ENCODE measurements at regions not wholly inside any gene's neighbourhood (a gene's known extent, or its start where the extent isn't known, plus 50 kb on each side); places are given as distances from the start of the nearest gene placed in this dataset.

DNA sequence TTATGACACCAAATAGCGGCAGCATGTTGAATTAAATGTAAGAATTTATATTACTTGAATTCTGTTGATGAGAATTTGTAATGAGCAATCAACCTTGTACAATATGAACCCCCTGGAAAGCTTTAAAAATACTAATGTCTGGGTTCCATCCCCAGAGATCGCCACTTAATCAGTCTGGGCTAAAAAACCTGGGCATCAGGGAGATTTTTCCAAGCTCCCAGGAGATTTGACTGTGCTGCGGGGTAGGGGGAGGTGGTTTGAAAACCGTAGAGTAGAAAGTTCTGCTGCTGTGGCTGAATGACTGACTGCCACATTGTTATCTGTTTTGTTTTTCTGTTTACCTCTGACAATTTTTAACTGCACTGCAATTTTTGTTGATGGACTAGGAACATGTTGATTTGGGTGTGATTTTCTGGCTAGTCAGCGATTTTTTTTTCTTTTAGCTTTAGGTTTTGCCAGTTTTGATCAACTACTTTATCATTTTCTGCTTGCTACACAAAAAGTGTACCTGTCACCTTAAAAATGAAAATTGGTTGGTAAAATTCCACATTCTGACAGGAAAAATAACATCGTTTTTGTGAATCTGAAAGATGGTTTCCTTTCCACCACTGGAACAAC, 79.3 kb downstream of the PCTP start:
- Histone ChIP-seq H3K27ac (ENCODE audit: low read length) (no peak overlapping the region), H3K4me3 (ENCODE audit: low read length) (no peak overlapping the region), H3K4me1 (ENCODE audit: insufficient read depth, low read length) (no peaks in the 10 kb centered on the region), H3K9me3 (ENCODE audit: insufficient read depth, low read depth, low read length) (no peaks in the 10 kb centered on the region), H3K27me3 (ENCODE audit: insufficient read depth, low read length) (no peaks in the 10 kb centered on the region), H3K36me3 (ENCODE audit: insufficient read depth, low read depth, low read length) (no peaks in the 10 kb centered on the region), H3K9ac (ENCODE audit: low read depth, low read length) (no peak overlapping the region)

- Histone ChIP-seq H3K27ac (ENCODE audit: low read length) (no peak overlapping the region), H3K36me3 (ENCODE audit: insufficient read depth, low read depth, low read length) (no peaks in the 10 kb centered on the region), H3K4me1 (ENCODE audit: insufficient read depth, low read length) (no peaks in the 10 kb centered on the region), H3K9me3 (ENCODE audit: insufficient read depth, low read depth, low read length) (no peaks in the 10 kb centered on the region), H3K9ac (ENCODE audit: low read depth, low read length) (no peak overlapping the region), H3K4me3 (ENCODE audit: low read length) (no peak overlapping the region), H3K27me3 (ENCODE audit: insufficient read depth, low read length) (no peaks in the 10 kb centered on the region)
These were observed 80.0 kb downstream of the PCTP start for GRCh38 chr17:55830699-55831471.

DNA sequence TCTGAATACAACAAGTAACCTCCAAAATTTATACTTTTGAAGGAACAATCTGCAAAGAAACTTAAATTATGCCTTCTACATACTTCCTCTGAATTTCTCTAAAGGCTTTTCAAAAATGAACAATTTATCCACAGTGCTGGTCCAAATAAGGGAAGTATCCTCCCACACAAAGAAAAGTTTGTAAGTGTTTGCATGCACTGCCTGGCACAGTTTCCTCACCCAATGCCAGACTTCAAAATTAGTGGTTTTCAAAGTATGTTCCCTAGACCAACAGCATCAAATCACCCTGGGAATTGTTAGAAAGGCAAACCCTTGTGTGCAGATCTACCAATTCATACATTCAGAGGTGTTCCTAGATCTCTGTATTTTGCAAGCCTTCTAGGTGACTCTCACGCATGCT, 82.5 kb downstream of the PCTP start:
- Histone ChIP-seq H3K4me1 (ENCODE audit: insufficient read depth, low read length) (no peaks in the 10 kb centered on the region), H3K27ac (ENCODE audit: low read length) (no peak overlapping the region), H3K9ac (ENCODE audit: low read depth, low read length) (no peak overlapping the region), H3K4me3 (ENCODE audit: low read length) (no peak overlapping the region), H3K27me3 (ENCODE audit: insufficient read depth, low read length) (no peaks in the 10 kb centered on the region), H3K9me3 (ENCODE audit: insufficient read depth, low read depth, low read length) (no peaks in the 10 kb centered on the region), H3K36me3 (ENCODE audit: insufficient read depth, low read depth, low read length) (no peaks in the 10 kb centered on the region)

DNA sequence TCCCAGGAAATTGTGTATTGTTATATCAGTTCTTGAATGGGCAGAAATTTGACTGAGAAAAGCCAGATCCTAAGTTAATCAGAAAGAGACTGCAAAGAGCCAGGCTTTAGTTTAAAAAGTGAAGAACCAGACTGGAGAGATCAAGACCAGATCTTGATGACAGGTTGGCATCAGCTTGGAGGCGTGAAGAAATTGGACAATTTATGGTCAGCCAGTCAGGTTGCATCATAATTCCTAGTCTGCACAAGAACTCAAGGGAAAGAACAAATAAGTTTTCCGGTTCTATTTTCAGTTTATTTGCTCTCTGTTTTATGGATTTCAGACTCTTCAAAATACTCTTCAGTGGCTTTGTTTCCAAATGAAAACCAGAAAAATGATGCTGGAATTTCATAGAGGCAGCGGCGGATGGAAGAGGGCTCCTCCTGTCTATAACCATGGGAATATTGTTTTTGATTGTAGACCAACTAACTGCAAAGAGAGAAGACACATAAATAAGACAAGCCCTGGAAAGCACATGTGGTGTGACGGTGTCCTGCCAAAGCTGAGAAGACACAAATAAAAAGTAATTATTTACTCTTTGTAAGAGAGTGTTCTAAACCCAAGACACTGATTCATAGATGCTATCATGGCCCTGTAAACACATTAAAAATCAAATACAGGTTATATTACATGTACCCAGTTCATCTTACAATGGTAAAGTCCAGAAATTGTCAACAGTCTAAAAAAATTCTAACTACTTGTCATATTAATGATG, 91.7 kb downstream of the PCTP start:
- Histone ChIP-seq H3K4me1 (ENCODE audit: insufficient read depth, low read length) (peaks cover 2% of the 10 kb centered on the region; the same call in 1 of the 2 replicates), H3K9ac (ENCODE audit: low read depth, low read length) (no peak overlapping the region), H3K27me3 (ENCODE audit: insufficient read depth, low read length) (no peaks in the 10 kb centered on the region; the same call in none of the 2 replicates), H3K36me3 (ENCODE audit: insufficient read depth, low read depth, low read length) (no peaks in the 10 kb centered on the region), H3K27ac (ENCODE audit: low read length) (no peak overlapping the region), H3K4me3 (ENCODE audit: low read length) (no peak overlapping the region), H3K9me3 (ENCODE audit: insufficient read depth, low read depth, low read length) (no peaks in the 10 kb centered on the region)

DNA sequence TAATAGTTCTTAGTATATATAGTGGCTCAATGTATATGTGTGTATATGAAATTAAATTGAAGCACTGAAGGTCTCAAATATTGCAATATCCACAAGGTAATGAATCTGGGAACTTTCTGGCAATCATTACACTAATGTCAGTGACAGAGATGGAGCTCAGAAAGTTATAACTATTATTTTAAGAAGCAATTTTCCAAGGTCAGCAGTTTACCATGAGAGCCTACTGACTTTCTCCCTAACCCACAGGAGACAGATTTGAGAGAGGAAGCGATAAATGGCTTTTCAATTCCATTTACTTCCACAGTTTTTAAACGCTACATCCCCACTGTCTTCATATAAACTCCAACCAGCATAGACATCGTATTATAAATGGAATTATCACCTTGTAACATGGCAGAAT, 92.9 kb downstream of the PCTP start:
- Histone ChIP-seq H3K9ac (ENCODE audit: low read depth, low read length) (no peak overlapping the region), H3K4me1 (ENCODE audit: insufficient read depth, low read length) (peaks cover 2% of the 10 kb centered on the region; the same call in 1 of the 2 replicates), H3K27ac (ENCODE audit: low read length) (no peak overlapping the region), H3K27me3 (ENCODE audit: insufficient read depth, low read length) (no peaks in the 10 kb centered on the region; the same call in none of the 2 replicates), H3K9me3 (ENCODE audit: insufficient read depth, low read depth, low read length) (no peaks in the 10 kb centered on the region), H3K4me3 (ENCODE audit: low read length) (no peak overlapping the region), H3K36me3 (ENCODE audit: insufficient read depth, low read depth, low read length) (no peaks in the 10 kb centered on the region)

DNA sequence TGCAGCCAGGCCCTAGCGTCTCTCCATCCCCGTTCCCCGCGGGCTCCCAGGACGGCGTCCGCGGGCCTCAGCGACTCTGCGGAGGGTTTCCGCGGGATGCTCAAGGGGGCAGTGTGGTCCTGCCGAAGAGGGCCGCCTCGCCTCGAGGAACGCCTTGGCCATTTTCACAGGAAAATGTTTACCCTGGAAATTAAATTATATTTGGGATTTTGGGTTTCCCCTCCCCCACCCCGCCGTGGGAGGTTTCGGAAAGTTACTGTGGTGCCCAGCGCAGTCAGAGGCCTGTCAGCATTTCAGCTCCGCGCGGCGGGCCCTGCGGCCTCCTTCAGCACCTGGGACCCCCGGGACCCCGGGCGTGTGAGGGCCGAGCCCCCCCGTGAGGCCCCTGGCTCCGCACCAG, 94.5 kb downstream of the PCTP start:
- Histone ChIP-seq H3K27ac (ENCODE audit: low read length) (no peak overlapping the region), H3K27me3 (ENCODE audit: insufficient read depth, low read length) (no peaks in the 10 kb centered on the region; the same call in none of the 2 replicates), H3K4me3 (ENCODE audit: low read length) (peak overlapping the region; percentile 68), H3K9me3 (ENCODE audit: insufficient read depth, low read depth, low read length) (no peaks in the 10 kb centered on the region), H3K36me3 (ENCODE audit: insufficient read depth, low read depth, low read length) (no peaks in the 10 kb centered on the region), H3K4me1 (ENCODE audit: insufficient read depth, low read length) (peaks cover 2% of the 10 kb centered on the region; the same call in 1 of the 2 replicates), H3K9ac (ENCODE audit: low read depth, low read length) (peak overlapping the region; percentile 52; the same call in 1 of the 2 replicates)

GRCh38 chr17:55846745-55847144, 95.9 kb downstream of the PCTP start:
- no peaks in the 10 kb centered on the region for H3K9me3 ChIP-seq (ENCODE audit: insufficient read depth, low read depth, low read length)
- no peak overlapping the region for H3K27ac ChIP-seq (ENCODE audit: low read length)
- no peak overlapping the region for H3K9ac ChIP-seq (ENCODE audit: low read depth, low read length)
- peaks cover 2% of the 10 kb centered on the region; the same call in 1 of the 2 replicates for H3K4me1 ChIP-seq (ENCODE audit: insufficient read depth, low read length)
- H3K4me3 ChIP-seq (ENCODE audit: low read length) = no peak overlapping the region
- no peaks in the 10 kb centered on the region; the same call in none of the 2 replicates for H3K27me3 ChIP-seq (ENCODE audit: insufficient read depth, low read length)
- H3K36me3 ChIP-seq (ENCODE audit: insufficient read depth, low read depth, low read length) = no peaks in the 10 kb centered on the region

DNA sequence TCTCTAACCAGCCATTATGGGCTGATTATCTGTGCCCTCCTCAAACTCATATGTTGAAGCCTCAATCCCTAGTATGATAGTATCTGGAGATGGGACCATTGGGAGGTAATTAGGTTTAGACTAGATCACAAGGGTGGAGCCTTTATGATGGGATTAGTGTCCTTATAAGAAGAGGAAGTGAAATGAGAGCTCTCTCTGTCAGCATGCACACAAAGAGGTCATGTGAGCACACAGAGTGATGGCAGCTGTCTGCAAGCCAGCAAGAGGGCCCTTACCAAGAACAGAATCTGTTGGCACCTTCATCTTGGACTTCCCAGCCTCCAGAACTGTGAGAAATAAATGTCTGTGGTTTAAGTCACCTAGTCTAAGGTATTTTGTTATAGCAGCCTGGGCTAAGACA, 101.9 kb downstream of the PCTP start:
- no peaks in the 10 kb centered on the region for H3K27me3 ChIP-seq (ENCODE audit: insufficient read depth, low read length)
- H3K36me3 ChIP-seq (ENCODE audit: insufficient read depth, low read depth, low read length) = no peaks in the 10 kb centered on the region
- H3K4me1 ChIP-seq (ENCODE audit: insufficient read depth, low read length) = no peaks in the 10 kb centered on the region
- H3K27ac ChIP-seq (ENCODE audit: low read length) = no peak overlapping the region
- H3K9me3 ChIP-seq (ENCODE audit: insufficient read depth, low read depth, low read length) = no peaks in the 10 kb centered on the region
- H3K4me3 ChIP-seq (ENCODE audit: low read length) = no peak overlapping the region
- H3K9ac ChIP-seq (ENCODE audit: low read depth, low read length) = no peak overlapping the region

GRCh38 chr17:55859301-55859795, 108.5 kb downstream of the PCTP start:
- H3K9ac ChIP-seq (ENCODE audit: low read depth, low read length) = no peak overlapping the region

GRCh38 chr17:55865072-55865762, 114.4 kb downstream of the PCTP start:
- Histone ChIP-seq H3K9ac (ENCODE audit: low read depth, low read length) (no peak overlapping the region), H3K27ac (ENCODE audit: low read length) (no peak overlapping the region), H3K27me3 (ENCODE audit: insufficient read depth, low read length) (no peaks in the 10 kb centered on the region), H3K36me3 (ENCODE audit: insufficient read depth, low read depth, low read length) (no peaks in the 10 kb centered on the region), H3K9me3 (ENCODE audit: insufficient read depth, low read depth, low read length) (peaks cover 20% of the 10 kb centered on the region), H3K4me1 (ENCODE audit: insufficient read depth, low read length) (0 out of 2 replicates have a peak, but pooled peaks cover 4% of the 10 kb centered on the region), H3K4me3 (ENCODE audit: low read length) (no peak overlapping the region)

More at GRCh38 chr17:55859301-55859795, 108.5 kb downstream of the PCTP start:
- Histone ChIP-seq H3K4me1 (ENCODE audit: insufficient read depth, low read length) (no peaks in the 10 kb centered on the region), H3K4me3 (ENCODE audit: low read length) (no peak overlapping the region), H3K27ac (ENCODE audit: low read length) (no peak overlapping the region), H3K36me3 (ENCODE audit: insufficient read depth, low read depth, low read length) (no peaks in the 10 kb centered on the region), H3K9me3 (ENCODE audit: insufficient read depth, low read depth, low read length) (no peaks in the 10 kb centered on the region), H3K27me3 (ENCODE audit: insufficient read depth, low read length) (no peaks in the 10 kb centered on the region)

DNA sequence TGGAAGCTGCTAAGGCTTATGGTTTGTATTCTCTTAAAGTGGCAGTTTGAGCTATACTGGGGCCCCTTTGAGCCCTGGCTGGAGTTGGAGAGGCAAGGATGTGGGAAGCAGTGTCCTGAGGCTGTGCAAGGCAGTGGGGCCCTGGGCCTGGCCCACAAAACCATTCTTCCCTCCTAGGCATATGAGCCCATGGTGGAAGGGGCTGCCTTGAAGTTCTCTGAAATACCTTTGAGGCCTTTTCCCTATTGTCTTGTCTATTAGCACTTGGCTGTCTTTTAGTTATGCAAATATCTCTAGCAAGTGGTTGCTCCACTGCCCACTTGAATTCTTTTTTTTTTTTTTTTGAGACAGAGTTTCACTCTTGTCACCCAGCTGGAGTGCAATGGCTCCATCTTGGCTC, 119.2 kb downstream of the PCTP start:
- no peaks in the 10 kb centered on the region for H3K27me3 ChIP-seq (ENCODE audit: insufficient read depth, low read length)
- H3K9me3 ChIP-seq (ENCODE audit: insufficient read depth, low read depth, low read length) = peaks cover 20% of the 10 kb centered on the region
- no peaks in the 10 kb centered on the region for H3K36me3 ChIP-seq (ENCODE audit: insufficient read depth, low read depth, low read length)
- H3K4me1 ChIP-seq (ENCODE audit: insufficient read depth, low read length) = 0 out of 2 replicates have a peak, but pooled peaks cover 4% of the 10 kb centered on the region
- no peak overlapping the region for H3K4me3 ChIP-seq (ENCODE audit: low read length)
- H3K9ac ChIP-seq (ENCODE audit: low read depth, low read length) = no peak overlapping the region
- H3K27ac ChIP-seq (ENCODE audit: low read length) = no peak overlapping the region
